H1 (cell line): ENCODE measurements at regions not wholly inside any gene's neighbourhood (a gene's known extent, or its start where the extent isn't known, plus 50 kb on each side); places are given as distances from the start of the nearest gene placed in this dataset.

Source experiments
- CEBPB ChIP-seq: IDR thresholded peaks from 2 replicates; pipeline ENCODE4 v1.6.1; 2012; ENCODE audit warnings: low read depth, low read length
- EP300 ChIP-seq, 2 experiments: IDR thresholded peaks; 1 replicate in 1 of 2; 2 replicates in 1 of 2; pipeline ENCODE4 v1.6.1; 2011 to 2012; ENCODE audit warnings: low read depth in 2 of 2, low read length in 2 of 2, mild to moderate bottlenecking in 2 of 2, borderline replicate concordance in 1 of 2, inconsistent platforms in 1 of 2, moderate library complexity in 1 of 2
- EZH2 ChIP-seq: fragments of 200-600 bp; sonication (generic); IDR thresholded peaks from 2 replicates; pipeline ENCODE4 v1.7.1; 2012; ENCODE audit warnings: low read depth, mild to moderate bottlenecking, moderate library complexity, low read length, inconsistent platforms; ENCODE audit not compliant: severe bottlenecking
- HDAC6 ChIP-seq: IDR thresholded peaks from one replicate; pipeline ENCODE4 v1.7.1; 2012; ENCODE audit warnings: low read depth, mild to moderate bottlenecking, inconsistent platforms, low read length, moderate library complexity
- KDM5A ChIP-seq: fragments of 200-600 bp; IDR thresholded peaks from 2 replicates; pipeline ENCODE4 v1.7.1; 2012; ENCODE audit warnings: mild to moderate bottlenecking, low read length, inconsistent platforms, mixed read lengths
- POLR2A ChIP-seq, 2 experiments: IDR thresholded peaks; 1 replicate in 1 of 2; 2 replicates in 1 of 2; pipeline ENCODE4 v1.6.1; 2011; ENCODE audit warnings: low read depth in 2 of 2, low read length in 2 of 2, mild to moderate bottlenecking in 2 of 2; ENCODE audit errors: control extremely low read depth in 1 of 2
- SP1 ChIP-seq: IDR thresholded peaks from 2 replicates; pipeline ENCODE4 v1.6.1; 2011; ENCODE audit warnings: low read depth, low read length

GRCh38 chr19:41521931-41522555 lies 53.9 kb upstream of the CEACAM21 start (continued):
- TF ChIP-seq HDAC6 (no peak), POLR2A (IDR thresholded peaks at IDR 0.05; ENCODE audit: control extremely low read depth in 1 of 2, low read depth in 2 of 2, low read length in 2 of 2) (no peak), EZH2 (no peak), CEBPB (no peak), KDM5A (no peak), SP1 (no peak), EP300 (IDR thresholded peaks at IDR 0.05; ENCODE audit: borderline replicate concordance in 1 of 2, low read depth in 2 of 2, low read length in 2 of 2) (no peak)
